ENCODE measurements at regions not wholly inside any gene's neighbourhood (a gene's known extent, or its start where the extent isn't known, plus 50 kb on each side); places are given as distances from the start of the nearest gene placed in this dataset.

GRCh38 chr3:89783341-89783927 lies 676.0 kb downstream of the EPHA3 start:
- ATAC-seq (no peak), DNase-seq (no peak)
- 22% methylated on average over 3 of the region's 4 CpGs for WGBS (ENCODE audit: insufficient coverage, low coverage, low lambda C conversion rate, missing lambda C conversion rate)
- no peak overlapping the region for H3K4me3 ChIP-seq
- no peaks in the 10 kb centered on the region for H3K9me3 ChIP-seq
- no peaks in the 10 kb centered on the region for H3K36me3 ChIP-seq
- H3K4me1 ChIP-seq: no peaks in the 10 kb centered on the region
- no peak overlapping the region for H3K27ac ChIP-seq
- no peaks in the 10 kb centered on the region for H3K27me3 ChIP-seq
- TF ChIP-seq POLR2A (IDR thresholded peaks at IDR 0.05): no peak
- TF ChIP-seq, protein P1, sequence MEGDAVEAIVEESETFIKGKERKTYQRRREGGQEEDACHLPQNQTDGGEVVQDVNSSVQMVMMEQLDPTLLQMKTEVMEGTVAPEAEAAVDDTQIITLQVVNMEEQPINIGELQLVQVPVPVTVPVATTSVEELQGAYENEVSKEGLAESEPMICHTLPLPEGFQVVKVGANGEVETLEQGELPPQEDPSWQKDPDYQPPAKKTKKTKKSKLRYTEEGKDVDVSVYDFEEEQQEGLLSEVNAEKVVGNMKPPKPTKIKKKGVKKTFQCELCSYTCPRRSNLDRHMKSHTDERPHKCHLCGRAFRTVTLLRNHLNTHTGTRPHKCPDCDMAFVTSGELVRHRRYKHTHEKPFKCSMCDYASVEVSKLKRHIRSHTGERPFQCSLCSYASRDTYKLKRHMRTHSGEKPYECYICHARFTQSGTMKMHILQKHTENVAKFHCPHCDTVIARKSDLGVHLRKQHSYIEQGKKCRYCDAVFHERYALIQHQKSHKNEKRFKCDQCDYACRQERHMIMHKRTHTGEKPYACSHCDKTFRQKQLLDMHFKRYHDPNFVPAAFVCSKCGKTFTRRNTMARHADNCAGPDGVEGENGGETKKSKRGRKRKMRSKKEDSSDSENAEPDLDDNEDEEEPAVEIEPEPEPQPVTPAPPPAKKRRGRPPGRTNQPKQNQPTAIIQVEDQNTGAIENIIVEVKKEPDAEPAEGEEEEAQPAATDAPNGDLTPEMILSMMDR (IDR thresholded peaks at IDR 0.05): no peak
- intact Hi-C loops (cut with DNase I): no loop called here

DNA sequence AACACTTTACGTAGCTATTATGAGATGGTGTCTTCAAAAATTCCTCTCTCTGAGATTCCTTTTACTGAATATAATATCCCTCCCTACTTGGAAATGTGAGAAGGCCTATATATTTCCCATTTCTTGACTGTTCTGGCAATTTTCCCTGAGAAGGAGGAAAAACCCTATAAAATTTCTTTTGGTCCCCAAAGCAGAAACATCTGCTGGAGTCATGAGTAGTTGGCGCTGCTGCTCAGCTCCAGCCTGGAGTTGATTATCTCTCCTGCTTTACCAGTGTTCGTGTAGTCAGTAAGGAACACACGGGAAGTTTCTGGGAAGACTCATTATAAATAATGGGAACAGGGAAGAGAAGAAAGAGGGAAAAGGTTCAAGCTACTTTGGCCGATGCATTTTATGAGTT lies 680.1 kb downstream of the EPHA3 start:
- intact Hi-C loops (cut with DNase I): no loop called here
- no peak overlapping the region for H3K4me3 ChIP-seq

DNA sequence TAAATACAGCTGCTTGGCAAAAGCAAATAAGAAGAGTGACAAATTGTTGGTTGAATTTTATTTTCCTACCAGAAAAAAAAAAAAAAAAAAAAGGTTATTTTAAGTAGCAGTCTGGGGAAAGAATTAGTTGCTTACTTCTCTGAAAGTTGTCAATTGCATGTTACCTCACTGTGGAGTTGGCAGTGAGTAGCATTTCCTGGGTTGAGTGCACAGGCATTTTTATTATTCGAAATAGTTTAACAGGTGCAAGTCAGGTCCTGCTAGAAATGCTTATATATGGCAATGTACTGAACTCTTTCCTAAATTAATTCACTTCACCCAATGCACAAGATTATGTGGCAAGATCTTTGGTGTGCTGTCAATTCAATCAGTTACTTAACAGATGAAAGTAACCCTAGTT lies 680.6 kb downstream of the EPHA3 start:
- Histone ChIP-seq H3K4me1 (no peaks in the 10 kb centered on the region), H3K9me3 (no peaks in the 10 kb centered on the region), H3K4me3 (no peak overlapping the region), H3K27me3 (no peaks in the 10 kb centered on the region), H3K27ac (no peak overlapping the region), H3K36me3 (no peaks in the 10 kb centered on the region)
- ATAC-seq (no peak), DNase-seq (no peak)
- TF ChIP-seq POLR2A (IDR thresholded peaks at IDR 0.05): no peak
- TF ChIP-seq, protein P1 (IDR thresholded peaks at IDR 0.05): no peak
- intact Hi-C loops (cut with DNase I): no loop called here
- 42% methylated on average over 1 of the region's 1 CpG for WGBS (ENCODE audit: insufficient coverage, low coverage, low lambda C conversion rate, missing lambda C conversion rate)

More for the DNA sequence above, 680.1 kb downstream of the EPHA3 start:
- 59% methylated on average over 5 of the region's 5 CpGs for WGBS (ENCODE audit: insufficient coverage, low coverage, low lambda C conversion rate, missing lambda C conversion rate)
- TF ChIP-seq, protein P1 (IDR thresholded peaks at IDR 0.05): no peak
- no peak for TF ChIP-seq POLR2A (IDR thresholded peaks at IDR 0.05)
- no peak overlapping the region for H3K27ac ChIP-seq
- no peaks in the 10 kb centered on the region for H3K27me3 ChIP-seq
- no peaks in the 10 kb centered on the region for H3K36me3 ChIP-seq
- H3K4me1 ChIP-seq: no peaks in the 10 kb centered on the region
- H3K9me3 ChIP-seq: no peaks in the 10 kb centered on the region
- DNase-seq: no peak
- no peak for ATAC-seq

- Histone ChIP-seq H3K4me1 (no peaks in the 10 kb centered on the region), H3K27me3 (no peaks in the 10 kb centered on the region), H3K36me3 (no peaks in the 10 kb centered on the region), H3K4me3 (no peak overlapping the region), H3K27ac (no peak overlapping the region), H3K9me3 (no peaks in the 10 kb centered on the region)
- ATAC-seq (no peak), DNase-seq (no peak)
- no peak for TF ChIP-seq POLR2A (IDR thresholded peaks at IDR 0.05)
- TF ChIP-seq, protein P1 (IDR thresholded peaks at IDR 0.05): no peak
- intact Hi-C loops (cut with DNase I): no loop called here
- WGBS (ENCODE audit: insufficient coverage, low coverage, low lambda C conversion rate, missing lambda C conversion rate): 21% methylated on average over 3 of the region's 3 CpGs
Observed at GRCh38 chr3:89795506-89795905, 688.1 kb downstream of the EPHA3 start.

DNA sequence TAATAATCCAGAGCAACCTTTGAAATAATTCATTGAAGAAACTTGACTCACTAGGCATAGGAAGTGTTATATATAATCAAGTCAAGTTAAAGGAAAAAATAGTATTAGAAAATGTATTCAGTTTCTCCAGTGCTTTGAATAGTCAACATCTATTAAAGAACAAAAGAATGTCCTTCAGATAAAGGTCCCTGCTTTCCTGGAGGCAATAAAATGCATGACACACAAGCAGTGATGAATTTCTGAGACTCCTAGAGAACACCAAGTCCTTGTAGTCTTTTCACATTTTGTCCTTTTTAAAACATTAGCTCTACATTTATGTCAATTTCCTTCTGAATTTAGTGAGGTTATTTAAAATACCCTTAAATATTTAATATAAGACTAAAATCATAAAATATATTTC lies 695.5 kb downstream of the EPHA3 start:
- H3K4me3 ChIP-seq: no peak overlapping the region
- DNase-seq (no peak), ATAC-seq (no peak)
- H3K27ac ChIP-seq: no peak overlapping the region
- no peaks in the 10 kb centered on the region for H3K27me3 ChIP-seq
- H3K36me3 ChIP-seq: no peaks in the 10 kb centered on the region
- TF ChIP-seq POLR2A (IDR thresholded peaks at IDR 0.05): no peak
- TF ChIP-seq, protein P1 (IDR thresholded peaks at IDR 0.05): no peak
- intact Hi-C loops (cut with DNase I): no loop called here
- H3K9me3 ChIP-seq: no peaks in the 10 kb centered on the region
- H3K4me1 ChIP-seq: no peaks in the 10 kb centered on the region
